AG08395 (cell line): ENCODE measurements at regions not wholly inside any gene's neighbourhood (a gene's known extent, or its start where the extent isn't known, plus 50 kb on each side); places are given as distances from the start of the nearest gene placed in this dataset.
"Not testable (repeated sequence)": the region's sequence is repeated elsewhere in the genome, so short reads cannot be mapped to it uniquely, and the experiment has no call there.

ENCODE experiments used
- DNase-seq: peaks from one replicate; pipeline ENCODE4 v3.0.0; 2012; ENCODE audit warnings: mixed read lengths, low spot score

- no peak for DNase-seq
Observed at GRCh38 chr4:12701384-12701783, 782.8 kb downstream of the RAB28 start.

- DNase-seq: no peak
Observed at GRCh38 chr4:12697970-12698369, 786.2 kb downstream of the RAB28 start.

GRCh38 chr4:12692815-12693214, 791.3 kb downstream of the RAB28 start:
- no peak for DNase-seq

- DNase-seq: no peak
Observed at GRCh38 chr4:12691168-12691567, 793.0 kb downstream of the RAB28 start.

GRCh38 chr4:12689457-12689856, 794.7 kb downstream of the RAB28 start:
- DNase-seq: no peak

GRCh38 chr4:12679217-12679616, 804.9 kb downstream of the RAB28 start:
- DNase-seq: no peak

GRCh38 chr4:12674184-12674583, 810.0 kb downstream of the RAB28 start:
- no peak for DNase-seq

- no peak for DNase-seq
Observed at GRCh38 chr4:12672303-12672702, 811.8 kb downstream of the RAB28 start.

GRCh38 chr4:12658146-12658545, 826.0 kb downstream of the RAB28 start:
- DNase-seq: no peak

- DNase-seq: no peak
Observed at GRCh38 chr4:12651876-12652275, 832.3 kb downstream of the RAB28 start.

GRCh38 chr4:12645732-12646131, 838.4 kb downstream of the RAB28 start:
- DNase-seq: no peak

- no peak for DNase-seq
Observed at GRCh38 chr4:12644261-12644660, 839.9 kb downstream of the RAB28 start.

- no peak for DNase-seq
Observed at GRCh38 chr4:12636191-12636590, 847.9 kb downstream of the RAB28 start.

- no peak for DNase-seq
Observed at GRCh38 chr4:12635629-12636028, 848.5 kb downstream of the RAB28 start.

GRCh38 chr4:12633053-12633651, 851.0 kb downstream of the RAB28 start:
- DNase-seq: peak; percentile 45

- no peak for DNase-seq
Observed at GRCh38 chr4:12615822-12616221, 868.3 kb downstream of the RAB28 start.

GRCh38 chr4:12612876-12613275, 871.3 kb downstream of the RAB28 start:
- no peak for DNase-seq

GRCh38 chr4:12609212-12609875, 874.8 kb downstream of the RAB28 start:
- DNase-seq: not testable (repeated sequence)

- DNase-seq: no peak
Observed at GRCh38 chr4:12595986-12596385, 888.2 kb downstream of the RAB28 start.

- DNase-seq: no peak
Observed at GRCh38 chr4:12595489-12595888, 888.7 kb downstream of the RAB28 start.

- no peak for DNase-seq
Observed at GRCh38 chr4:12588582-12588981, 895.6 kb downstream of the RAB28 start.

GRCh38 chr4:12586242-12587006, 897.7 kb downstream of the RAB28 start:
- no peak for DNase-seq
